G401.6 (cell line): ENCODE measurements at regions not wholly inside any gene's neighbourhood (a gene's known extent, or its start where the extent isn't known, plus 50 kb on each side); places are given as distances from the start of the nearest gene placed in this dataset.

ENCODE experiments used
- FAIRE-seq: peaks from 2 replicates; lab custom pipeline; 2012; peaks lifted over from hg19 to GRCh38; lab: Jason Lieb, UNC

DNA sequence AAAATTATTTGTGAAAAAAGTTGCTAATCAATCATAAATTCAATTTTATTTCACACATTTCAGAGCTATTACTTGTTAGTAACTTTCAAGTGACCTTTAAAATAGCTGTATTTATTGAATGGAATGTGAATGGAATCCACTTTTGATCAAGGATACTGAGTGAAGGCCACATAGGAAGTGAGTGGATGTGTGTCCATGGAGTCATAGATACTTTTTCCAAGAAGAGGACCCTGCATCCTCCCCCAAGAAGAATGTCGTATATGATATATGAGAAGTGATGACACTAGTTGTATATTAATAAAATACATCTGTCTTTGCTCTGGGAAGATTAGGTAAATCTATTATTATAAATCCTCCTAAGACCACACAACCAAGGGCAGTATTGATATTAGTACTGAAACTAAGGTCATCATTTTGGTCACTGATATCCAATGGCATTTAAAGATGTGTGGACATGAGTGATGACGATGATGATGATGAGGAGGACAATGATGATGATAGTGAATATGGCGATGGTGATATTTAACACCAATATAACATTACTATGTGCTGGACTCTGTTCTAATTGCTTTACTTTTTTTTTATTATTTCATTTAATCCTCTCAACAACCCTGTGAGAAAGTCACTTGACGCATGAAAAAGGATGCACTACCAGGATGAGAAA is 493.0 kb upstream of the NR2F2 start:
- FAIRE-seq: no peak

DNA sequence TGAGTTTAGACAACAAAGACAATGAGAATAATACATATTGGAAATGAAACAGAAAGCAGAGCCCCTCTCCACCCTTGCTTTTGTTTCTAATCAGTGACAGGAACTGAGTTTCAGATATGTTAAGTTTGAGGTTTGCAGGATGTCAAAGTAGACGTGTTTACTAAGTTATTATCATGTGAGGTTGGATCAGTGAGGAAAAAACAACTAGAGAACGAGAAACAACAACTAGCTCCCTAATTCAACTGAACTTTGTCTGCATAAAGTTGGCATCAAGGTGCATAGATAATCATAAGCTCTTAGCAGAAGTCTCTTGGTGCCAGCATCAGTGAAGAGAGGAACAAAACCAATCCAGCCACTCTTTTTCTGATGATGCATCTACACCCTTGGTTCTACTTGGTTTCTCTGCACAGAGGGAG is 491.1 kb upstream of the NR2F2 start:
- no peak for FAIRE-seq

DNA sequence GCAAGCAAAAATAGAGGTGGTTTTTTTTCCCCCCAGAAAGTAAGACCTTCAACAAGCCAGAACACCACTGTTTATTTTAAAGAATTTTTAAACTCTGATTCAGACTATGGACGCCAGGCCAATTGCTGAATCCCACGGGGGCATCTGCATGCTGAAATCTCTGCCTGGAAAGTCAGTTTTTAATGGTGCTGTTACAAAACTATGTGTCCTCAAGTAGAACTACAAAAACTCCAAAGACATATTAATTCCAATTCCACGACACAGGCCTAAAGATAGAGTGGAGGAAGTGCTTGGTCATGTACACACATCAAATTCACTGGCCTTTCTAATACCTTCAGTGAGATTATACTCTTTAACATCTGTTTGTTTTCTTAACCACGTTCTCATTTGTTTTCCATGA is 490.5 kb upstream of the NR2F2 start:
- no peak for FAIRE-seq

DNA sequence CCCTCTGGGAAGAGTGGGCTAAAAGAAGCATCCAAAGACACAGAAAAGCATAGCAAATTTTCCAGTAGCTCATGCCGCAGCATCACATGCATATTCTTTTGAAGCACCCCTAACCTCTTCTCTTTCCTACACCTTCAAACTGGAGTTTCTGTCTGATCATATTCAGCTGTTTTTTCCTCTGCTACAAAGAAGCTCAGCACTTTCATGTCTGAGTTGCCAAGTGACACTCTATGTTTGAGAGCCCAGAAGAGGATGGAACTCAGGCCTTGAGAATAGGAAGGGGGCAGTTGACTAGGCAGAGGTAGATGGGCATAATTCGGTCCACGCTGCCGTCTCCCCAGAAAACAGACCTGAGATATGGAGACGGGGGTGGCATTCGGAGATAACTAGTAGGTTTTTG is 489.6 kb upstream of the NR2F2 start:
- FAIRE-seq: no peak

DNA sequence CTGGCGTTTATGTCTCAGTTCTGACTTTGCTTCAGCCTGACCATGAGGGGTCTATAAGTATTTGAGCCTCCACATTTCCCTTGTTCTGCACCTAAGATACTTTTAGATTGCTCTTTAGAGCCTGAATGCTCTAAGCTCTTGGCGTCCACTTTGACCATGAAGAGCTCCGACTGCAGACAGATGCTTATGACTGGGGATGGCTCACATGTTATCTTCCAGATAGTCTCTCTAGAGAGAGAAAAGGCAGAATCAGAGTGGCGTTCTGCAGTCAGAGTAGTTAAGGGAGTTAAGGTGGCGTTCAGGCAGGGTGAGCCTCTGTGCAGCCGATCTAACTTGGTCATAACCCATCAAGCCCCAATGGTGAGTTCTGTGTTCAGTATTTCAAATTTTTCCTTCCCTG is 487.9 kb upstream of the NR2F2 start:
- FAIRE-seq: no peak

DNA sequence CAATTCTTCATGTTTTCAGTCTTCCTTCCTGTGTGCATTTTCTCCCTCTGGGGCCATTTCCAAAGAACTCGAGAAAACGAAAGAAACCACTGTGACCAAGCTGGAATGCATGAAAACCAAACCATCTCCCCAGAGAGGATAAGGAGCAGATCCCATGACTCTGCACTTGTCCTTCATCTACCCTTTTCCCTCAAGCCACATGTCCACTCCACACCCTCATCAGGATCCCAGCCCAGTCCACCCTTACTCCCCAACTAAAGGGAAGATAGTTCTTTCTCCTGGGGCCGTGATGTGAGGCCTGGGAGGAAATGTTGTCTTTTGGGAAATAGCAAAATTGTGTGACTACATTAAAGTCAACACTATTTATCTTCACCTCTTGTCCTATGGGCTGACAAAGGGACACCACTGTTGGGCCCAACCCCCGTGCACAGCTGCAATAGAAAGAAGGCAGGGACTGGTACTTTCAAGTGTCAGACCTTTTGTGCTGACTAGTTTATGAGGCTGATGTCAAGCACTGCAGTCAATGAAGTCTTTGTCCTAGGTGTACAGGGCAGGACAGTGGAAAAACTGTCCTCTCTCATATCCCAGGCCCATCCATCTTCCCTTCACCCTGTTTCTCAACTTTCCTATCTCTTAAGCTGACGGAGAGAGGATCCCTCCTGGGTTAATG is 487.1 kb upstream of the NR2F2 start:
- no peak for FAIRE-seq

DNA sequence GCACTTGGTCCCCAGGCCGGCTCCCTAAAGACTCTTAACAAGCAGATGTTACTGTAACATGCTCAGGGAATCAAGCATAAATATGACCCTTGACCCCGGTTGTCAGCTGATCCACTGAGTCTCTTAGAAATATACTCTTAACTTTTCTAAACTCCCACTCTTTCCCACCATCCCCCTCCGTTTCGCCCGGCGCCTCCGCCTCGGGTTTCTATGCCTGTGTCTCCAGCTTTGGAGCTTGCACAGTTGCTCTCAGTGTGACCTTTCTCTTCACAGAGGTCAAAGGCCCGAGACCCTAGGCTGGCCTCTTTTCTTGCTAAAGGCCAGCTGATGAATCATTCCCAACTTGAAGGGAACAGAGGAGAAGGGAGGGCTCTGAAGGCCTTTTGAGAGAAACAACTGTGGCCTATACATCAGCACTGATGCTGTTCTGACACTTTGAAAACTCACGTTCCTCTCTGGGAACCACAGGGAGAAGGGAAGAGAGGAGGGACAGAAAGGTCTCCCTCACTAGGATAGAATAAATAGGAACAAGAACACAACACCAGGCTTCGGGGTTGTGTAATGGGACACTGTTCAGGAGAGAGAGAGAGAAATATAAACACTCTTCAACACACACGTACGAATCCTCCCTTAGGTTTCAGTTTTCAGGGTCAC is 484.5 kb upstream of the NR2F2 start:
- FAIRE-seq: no peak

DNA sequence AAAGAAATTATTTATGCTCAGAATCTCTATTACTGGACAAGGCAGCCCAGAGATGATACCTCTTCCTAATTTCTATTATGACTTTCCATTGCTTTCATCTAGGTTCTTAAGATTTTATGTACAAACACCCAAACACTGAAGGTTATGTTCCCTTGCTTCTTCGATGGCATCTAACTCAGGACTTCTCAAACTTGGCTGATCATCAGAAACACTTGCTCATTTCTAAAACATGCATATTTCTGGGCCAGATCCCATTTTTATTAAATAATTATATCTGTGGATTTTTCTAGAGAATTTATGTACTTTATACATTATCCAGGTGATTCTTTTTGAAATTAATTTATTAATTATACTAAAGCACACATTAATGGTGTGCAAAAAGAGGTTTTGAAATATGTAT is 482.4 kb upstream of the NR2F2 start:
- no peak for FAIRE-seq

DNA sequence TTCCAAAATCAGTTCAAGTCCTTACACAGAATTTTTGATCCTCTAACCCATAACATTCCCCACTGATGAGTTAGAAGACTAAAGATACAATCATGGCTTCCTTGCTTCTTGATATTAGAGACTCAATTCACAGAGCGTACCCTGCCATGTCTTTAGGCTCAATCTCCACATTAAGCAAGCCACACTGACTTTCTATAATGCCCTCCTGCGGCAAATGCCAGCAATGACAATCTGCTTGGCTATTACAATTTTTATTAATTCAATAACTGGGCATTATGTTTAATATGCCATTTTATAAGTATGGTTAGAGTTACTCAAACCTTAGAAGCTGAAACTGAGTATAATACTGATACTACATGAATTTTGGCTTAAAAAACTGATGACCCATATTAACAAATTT is 479.7 kb upstream of the NR2F2 start:
- FAIRE-seq: no peak

DNA sequence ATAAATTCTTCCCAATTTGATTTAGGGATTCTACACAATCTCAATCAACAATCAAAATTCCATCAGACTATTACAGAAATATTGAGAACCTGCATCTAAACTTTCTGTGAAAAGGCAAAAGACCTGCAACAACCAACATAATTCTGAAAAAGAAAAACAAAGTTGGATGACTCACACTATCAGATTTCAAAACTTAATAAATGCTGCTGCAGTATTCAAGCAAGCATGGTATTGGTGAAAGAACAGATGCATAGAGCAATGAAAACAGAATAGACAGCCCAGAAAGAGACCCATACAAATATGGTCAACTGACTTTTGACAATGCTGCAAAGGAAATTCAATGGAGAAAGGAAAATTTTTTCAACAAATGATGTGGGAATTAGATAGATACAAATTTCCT is 477.1 kb upstream of the NR2F2 start:
- FAIRE-seq: no peak

DNA sequence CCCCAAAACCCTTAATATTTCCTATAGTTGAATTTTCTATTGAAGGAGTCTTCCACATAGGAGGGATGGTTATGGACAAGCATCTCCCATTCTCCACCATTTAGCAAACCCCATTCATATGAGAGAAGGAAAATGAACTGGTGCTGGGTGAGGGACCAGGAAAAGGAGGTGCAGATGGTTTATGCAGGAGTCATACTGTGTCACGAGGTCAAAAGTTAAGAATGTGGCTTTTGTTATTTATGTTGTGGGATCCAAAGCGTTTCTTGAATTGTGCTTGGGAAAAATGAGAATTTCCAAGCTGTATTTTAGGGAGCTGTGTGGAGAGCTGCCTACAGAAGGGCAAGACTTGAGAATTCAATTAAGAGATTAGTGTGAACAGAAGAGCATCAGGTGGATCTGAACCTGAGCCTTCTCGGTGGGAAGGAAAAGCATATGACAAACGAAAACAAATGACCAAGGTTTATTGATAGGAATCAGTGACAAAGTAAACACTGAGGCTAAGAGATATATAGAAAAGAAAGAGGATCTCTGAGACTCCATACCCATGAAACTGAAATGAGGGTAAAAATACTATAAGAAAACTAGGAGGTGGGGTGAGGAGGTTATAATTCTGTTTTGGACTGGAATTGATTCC is 473.3 kb upstream of the NR2F2 start:
- FAIRE-seq: no peak

DNA sequence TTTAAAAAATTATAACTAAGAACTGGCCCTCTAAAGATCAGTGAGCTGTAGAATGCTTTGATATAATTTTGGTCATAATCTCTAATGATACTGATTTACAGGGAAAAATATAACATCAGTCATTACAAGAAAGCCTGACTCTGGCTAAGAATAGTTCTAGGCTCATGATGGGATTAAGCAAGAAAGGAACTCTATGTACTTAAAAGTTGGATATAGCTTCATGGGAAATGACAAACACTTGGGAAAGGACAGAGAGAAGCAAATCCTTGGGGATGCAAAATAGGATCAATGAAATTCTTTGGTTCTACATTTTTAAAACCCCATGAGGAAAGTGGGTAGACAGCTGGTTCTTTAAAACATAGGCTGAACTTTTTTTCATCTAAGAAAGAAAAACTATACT is 472.7 kb upstream of the NR2F2 start:
- FAIRE-seq: no peak

DNA sequence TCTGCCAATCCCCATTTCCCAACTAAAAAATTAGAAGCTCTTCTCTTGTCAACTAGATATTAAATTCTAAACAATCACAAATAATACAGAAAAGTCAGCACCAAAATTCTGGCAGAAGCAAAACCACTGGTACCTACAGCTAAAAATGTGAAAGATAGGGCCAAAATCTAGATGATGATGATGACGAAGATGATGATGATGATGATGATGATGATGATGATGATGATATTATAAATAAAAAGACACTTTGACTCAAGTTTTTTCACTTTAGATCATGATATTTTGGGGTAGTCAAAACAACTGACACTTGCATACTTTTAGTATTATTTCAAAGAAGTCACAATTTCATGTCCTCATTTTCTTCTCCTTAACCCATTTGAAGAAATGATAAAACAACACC is 470.1 kb upstream of the NR2F2 start:
- no peak for FAIRE-seq

DNA sequence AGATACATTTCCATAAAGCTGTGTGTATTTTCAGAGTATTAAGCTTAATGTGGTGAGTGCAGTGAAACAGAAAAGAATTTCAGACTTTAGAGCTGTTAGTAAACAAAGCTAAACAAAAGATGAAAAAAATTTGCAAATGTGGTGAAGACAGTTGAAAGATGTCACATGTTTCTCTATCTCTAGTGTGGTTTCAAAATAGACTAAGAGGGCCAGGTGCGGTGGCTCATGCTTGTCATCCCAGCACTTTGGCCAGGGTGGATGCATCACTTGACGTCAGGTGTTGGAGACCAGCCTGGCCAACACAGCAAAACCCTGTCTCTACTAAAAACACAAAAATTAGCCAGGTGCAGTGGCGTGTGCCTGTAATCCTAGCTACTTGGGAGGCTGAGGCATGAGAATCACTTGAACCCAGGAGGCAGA is 466.0 kb upstream of the NR2F2 start:
- no peak for FAIRE-seq

DNA sequence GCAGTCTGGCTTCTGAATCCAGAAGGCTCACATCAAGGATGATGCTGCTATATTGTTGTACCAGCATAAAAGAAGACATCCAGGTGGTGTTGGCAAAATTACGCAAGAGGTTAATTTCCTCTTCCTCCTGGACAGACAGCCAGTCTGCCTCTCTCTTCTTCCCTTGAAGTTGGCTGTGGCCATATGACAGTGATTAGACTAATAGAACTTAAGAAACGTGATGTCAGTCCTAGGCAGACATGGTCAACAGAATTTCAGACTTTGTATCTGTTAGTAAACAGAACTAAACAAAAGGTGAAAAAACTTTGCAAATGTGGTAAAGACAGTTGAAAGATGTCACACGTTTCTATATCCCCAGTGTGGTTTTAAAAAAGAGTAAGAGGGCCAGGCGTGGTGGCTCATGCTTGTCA is 465.2 kb upstream of the NR2F2 start:
- no peak for FAIRE-seq

DNA sequence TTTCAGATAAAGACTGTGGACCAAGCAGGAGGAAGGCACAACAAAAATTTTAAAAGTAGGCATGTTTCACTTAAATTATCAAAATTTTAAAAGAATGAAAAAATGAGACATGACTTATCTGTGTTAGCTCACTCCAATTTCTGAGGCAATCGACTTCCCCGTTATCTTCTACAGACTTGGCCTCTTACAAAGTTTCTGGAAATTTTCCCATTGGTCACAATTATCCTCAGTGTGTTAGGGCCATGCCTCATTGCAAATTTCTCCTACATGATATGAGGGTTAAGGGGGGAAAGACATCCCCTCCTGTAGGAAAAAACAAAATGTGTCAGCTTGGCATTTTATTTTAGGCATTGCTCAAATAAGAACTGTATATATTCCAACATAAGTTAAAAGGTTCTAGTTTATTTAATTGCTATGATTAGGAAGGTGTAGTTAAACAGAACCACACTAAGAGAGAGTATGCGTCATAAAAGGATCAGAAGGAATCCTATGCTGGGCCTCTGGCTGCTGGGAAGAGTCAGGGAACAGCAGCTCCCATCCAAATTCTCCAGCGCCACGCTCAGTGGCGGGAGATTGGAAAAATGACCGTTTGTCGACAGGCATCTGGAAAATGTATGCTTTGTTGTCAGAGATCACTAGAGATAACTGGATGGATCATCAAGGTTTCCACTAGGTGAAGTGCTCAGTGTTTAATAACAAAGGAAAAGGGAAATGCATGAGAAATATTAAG is 463.6 kb upstream of the NR2F2 start:
- FAIRE-seq: no peak

DNA sequence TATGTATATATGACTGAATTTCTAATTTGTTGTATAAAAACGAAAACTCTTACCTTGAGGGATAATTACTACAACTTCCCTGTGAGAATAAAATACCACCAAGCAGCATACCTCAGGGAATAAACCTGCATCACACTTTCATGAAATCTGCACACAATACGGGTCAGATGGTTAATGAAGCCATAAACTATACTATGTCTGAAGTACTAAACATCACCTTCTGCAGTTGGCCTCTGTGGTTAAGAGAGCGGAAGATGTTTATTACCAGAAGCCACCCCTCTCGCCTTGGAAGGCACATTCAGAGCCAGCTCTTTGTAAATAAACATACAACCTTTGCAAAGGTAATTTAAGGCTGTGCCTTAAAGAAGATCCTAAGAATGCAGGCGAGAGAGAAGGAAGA is 462.1 kb upstream of the NR2F2 start:
- FAIRE-seq: no peak

DNA sequence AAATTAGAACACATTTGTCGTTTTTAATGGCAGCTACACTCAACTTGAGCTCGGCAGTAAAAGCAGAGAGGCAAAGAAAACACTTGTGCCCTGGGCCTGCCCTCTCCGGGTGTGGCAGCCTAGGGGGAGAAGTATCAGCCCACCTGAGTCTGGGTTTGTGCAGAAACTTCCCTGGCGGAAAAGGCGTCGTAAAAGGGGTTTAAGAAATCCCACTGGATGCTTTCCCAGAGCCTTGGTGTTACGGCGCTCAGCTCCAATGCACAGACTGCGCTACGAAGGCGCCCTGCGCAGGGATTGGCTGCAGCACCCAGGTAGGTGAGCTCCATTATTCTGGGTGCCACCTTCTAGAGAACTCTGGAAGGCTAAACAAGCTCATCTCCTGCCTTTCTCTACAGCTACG is 461.5 kb upstream of the NR2F2 start:
- FAIRE-seq: no peak

DNA sequence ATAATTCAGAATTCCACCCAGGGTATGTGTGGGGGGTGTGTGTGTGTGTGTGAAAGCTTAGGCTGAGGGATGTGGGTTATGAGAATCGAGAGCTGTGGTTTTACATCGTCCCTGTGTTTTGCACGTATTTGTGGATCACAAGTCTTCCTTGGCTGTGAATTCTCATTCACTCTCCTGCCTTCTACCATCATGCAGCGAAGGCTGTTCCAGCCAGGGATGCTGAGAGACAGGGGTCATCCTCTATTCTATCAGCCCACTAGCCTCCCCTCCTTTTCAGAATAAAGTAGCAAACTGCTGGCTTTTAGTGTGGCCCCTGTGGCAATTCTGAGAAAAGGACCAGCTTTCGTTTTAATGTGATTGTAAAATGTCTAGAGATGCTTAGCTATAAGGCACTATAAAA is 460.6 kb upstream of the NR2F2 start:
- FAIRE-seq: no peak

DNA sequence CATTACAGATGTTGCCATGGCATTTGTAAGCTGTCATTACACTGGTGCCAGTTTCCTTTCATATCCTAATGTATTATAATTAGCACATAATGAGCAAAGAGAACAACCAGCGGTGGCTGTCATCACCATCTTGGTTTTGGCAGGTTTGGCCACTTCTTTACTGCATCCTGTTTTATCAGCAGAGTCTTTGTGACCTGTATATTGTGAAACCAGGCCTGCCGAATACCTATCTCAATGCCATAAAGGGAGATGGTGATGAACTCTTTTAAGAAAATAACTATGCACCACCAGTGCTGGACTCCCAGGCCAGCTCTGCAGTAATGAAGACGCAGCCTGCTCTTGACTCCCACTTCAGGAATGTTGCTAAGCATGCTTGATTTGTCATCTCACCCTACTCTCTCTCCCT is 458.1 kb upstream of the NR2F2 start:
- FAIRE-seq: no peak

DNA sequence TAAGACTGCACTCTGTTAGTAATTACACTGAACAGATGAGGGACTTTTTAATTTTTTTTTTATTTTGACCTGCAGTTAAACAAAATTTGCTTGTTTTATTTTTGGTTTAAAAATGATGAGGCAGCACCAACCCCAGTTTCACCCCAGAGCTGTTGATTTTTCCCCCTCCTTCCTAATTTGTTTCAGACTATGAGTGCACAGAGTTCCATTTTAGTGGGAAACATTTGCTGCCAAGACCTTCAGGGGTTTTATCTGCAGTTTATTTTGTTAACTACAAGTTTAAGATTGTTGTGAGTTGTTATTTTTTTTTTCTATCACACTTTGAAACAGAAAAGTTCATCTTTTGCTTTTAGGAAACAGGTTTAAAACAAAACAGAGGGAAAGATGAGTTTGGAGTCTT is 455.9 kb upstream of the NR2F2 start:
- no peak for FAIRE-seq

DNA sequence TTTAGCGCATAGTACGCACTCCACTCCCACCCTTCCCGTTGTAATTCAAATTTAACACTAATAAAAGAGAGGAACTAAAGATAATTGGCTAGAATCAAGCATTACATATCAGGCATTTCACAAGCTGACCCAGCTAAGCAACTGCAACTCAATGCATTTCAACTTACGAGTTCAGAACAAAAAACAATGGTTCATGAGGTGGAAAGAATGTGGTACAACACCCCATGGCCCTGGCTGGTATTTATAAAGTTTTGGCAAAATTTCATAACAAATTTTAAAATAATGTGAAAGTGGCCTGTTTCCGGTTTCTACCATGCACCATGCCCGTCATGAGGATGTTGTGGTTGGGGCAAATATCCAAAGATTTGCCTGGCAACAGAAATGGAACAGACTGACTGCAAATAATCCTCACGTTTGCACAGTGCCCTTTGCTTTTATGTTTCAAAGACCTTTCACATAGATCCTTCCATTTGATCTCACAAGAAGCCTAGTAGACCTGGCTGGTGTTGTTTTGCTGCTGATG is 455.3 kb upstream of the NR2F2 start:
- no peak for FAIRE-seq
